ENCODE measurements at regions not wholly inside any gene's neighbourhood (a gene's known extent, or its start where the extent isn't known, plus 50 kb on each side); places are given as distances from the start of the nearest gene placed in this dataset.

DNA sequence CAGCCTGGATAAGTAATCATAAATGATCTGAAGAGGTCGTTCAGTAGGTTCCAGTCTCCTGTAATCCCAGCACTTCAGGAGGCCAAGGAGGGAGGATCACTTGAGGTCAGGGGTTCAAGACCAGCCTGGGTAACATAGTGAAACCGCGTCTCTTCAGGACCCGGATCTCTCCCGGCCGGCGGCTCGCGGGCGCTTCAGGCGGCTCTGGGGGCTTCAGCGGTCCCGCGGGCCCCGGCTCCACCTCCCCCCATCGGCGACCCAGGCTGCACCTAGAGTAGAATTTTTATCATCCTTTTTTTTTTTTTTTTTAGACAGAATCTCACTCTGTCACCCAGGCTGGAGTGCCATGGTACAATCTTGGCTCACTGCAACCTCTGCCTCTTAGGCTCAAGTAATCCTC is 95.9 kb downstream of the ABCC12 start:
- TF ChIP-seq, protein P1, sequence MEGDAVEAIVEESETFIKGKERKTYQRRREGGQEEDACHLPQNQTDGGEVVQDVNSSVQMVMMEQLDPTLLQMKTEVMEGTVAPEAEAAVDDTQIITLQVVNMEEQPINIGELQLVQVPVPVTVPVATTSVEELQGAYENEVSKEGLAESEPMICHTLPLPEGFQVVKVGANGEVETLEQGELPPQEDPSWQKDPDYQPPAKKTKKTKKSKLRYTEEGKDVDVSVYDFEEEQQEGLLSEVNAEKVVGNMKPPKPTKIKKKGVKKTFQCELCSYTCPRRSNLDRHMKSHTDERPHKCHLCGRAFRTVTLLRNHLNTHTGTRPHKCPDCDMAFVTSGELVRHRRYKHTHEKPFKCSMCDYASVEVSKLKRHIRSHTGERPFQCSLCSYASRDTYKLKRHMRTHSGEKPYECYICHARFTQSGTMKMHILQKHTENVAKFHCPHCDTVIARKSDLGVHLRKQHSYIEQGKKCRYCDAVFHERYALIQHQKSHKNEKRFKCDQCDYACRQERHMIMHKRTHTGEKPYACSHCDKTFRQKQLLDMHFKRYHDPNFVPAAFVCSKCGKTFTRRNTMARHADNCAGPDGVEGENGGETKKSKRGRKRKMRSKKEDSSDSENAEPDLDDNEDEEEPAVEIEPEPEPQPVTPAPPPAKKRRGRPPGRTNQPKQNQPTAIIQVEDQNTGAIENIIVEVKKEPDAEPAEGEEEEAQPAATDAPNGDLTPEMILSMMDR (IDR thresholded peaks at IDR 0.05) = no peak
- no peak for TF ChIP-seq POLR2AphosphoS5 (IDR thresholded peaks at IDR 0.05; ENCODE audit: low read depth, low read length)
